Ovary (tissue), 3 donors: ENCODE measurements at regions not wholly inside any gene's neighbourhood (a gene's known extent, or its start where the extent isn't known, plus 50 kb on each side); places are given as distances from the start of the nearest gene placed in this dataset.

Source experiments
- POLR2A ChIP-seq: fragments of 450-650 bp; IDR thresholded peaks from one replicate; pipeline ENCODE4 v1.6.1; 2017; ENCODE audit warnings: antibody characterized with exemption, mild to moderate bottlenecking, moderate library complexity
- TF ChIP-seq, protein P1 (sequence below), 3 donors: fragments of 450-650 bp in 2 of 3; fragments of 200-600 bp in 1 of 3; IDR thresholded peaks; one replicate each; pipeline versions ENCODE4 v1.5.1 to v1.8.0; 2016 to 2022; ENCODE audit warnings: antibody characterized with exemption in 3 of 3, mild to moderate bottlenecking in 1 of 3
- donor health status: DM: no; HTN: no; CAD: no.

DNA sequence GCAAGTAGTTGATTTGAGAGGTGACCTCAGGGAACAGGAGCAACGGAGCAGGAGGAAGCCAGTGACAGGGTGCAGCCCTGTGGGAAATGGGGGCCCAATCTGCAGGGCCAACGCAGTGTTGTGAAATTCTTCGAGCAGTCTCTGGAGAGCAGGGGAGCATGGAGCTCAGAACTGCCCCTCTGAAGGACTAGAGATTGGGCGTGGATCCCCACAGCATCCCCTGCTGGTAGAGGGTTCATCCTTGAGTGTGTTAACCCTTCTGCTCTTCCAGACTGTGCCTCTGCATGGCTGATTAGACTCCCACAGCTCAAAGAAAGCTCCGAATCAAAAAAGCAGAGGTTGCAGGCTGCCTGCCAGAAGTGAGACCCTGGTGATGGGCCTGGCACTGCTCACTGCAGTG lies 77.9 kb upstream of the UQCRFS1 start:
- TF ChIP-seq, protein P1, sequence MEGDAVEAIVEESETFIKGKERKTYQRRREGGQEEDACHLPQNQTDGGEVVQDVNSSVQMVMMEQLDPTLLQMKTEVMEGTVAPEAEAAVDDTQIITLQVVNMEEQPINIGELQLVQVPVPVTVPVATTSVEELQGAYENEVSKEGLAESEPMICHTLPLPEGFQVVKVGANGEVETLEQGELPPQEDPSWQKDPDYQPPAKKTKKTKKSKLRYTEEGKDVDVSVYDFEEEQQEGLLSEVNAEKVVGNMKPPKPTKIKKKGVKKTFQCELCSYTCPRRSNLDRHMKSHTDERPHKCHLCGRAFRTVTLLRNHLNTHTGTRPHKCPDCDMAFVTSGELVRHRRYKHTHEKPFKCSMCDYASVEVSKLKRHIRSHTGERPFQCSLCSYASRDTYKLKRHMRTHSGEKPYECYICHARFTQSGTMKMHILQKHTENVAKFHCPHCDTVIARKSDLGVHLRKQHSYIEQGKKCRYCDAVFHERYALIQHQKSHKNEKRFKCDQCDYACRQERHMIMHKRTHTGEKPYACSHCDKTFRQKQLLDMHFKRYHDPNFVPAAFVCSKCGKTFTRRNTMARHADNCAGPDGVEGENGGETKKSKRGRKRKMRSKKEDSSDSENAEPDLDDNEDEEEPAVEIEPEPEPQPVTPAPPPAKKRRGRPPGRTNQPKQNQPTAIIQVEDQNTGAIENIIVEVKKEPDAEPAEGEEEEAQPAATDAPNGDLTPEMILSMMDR (IDR thresholded peaks at IDR 0.05): no peak
- no peak for TF ChIP-seq POLR2A
